Neural cell (in vitro differentiated cells): ENCODE measurements at regions not wholly inside any gene's neighbourhood (a gene's known extent, or its start where the extent isn't known, plus 50 kb on each side); places are given as distances from the start of the nearest gene placed in this dataset.

Experiments used
- CTCF ChIP-seq: fragments of 450-650 bp; IDR thresholded peaks from 2 replicates; pipeline ENCODE4 v1.5.1; 2014; ENCODE audit warnings: antibody characterized with exemption, mild to moderate bottlenecking, moderate library complexity; ENCODE audit not compliant: poor library complexity, severe bottlenecking
- EP300 ChIP-seq: fragments of 450-650 bp; conservative IDR thresholded peaks from 2 replicates; pipeline ENCODE4 v1.6.1; 2014; ENCODE audit warnings: antibody characterized with exemption, mild to moderate bottlenecking, moderate library complexity; ENCODE audit not compliant: poor library complexity, severe bottlenecking
- EZH2 ChIP-seq: fragments of 200-600, 300-800 bp; shearing (Covaris generic), sonication (generic); IDR thresholded peaks from 2 replicates; pipeline ENCODE4 v1.6.1; 2014; ENCODE audit warnings: antibody characterized with exemption, low read length, borderline replicate concordance, mild to moderate bottlenecking; ENCODE audit not compliant: insufficient read depth, poor library complexity, severe bottlenecking
- POLR2AphosphoS5 ChIP-seq: IDR thresholded peaks from 2 replicates; pipeline ENCODE4 v1.6.1; 2012
- RAD21 ChIP-seq: fragments of 450-650 bp; conservative IDR thresholded peaks from 2 replicates; pipeline ENCODE4 v1.6.1; 2014; ENCODE audit warnings: antibody characterized with exemption, mild to moderate bottlenecking, moderate library complexity
- REST ChIP-seq: IDR thresholded peaks from 2 replicates; pipeline ENCODE4 v1.6.1; 2012; ENCODE audit warnings: borderline replicate concordance
- SMC3 ChIP-seq: fragments of 450-650 bp; conservative IDR thresholded peaks from 2 replicates; pipeline ENCODE4 v1.6.1; 2014; ENCODE audit warnings: antibody characterized with exemption, mild to moderate bottlenecking, moderate library complexity; ENCODE audit not compliant: poor library complexity
- TAF1 ChIP-seq: IDR thresholded peaks from 2 replicates; pipeline ENCODE4 v1.6.1; 2012; ENCODE audit warnings: low read depth

- TF ChIP-seq CTCF (no peak), EP300 (no peak), REST (no peak), POLR2AphosphoS5 (no peak), RAD21 (no peak), EZH2 (no peak), TAF1 (no peak), SMC3 (no peak)
Measured at GRCh38 chr10:29728541-29729049, 93.8 kb upstream of the SVIL start.
